ENCODE measurements at regions not wholly inside any gene's neighbourhood (a gene's known extent, or its start where the extent isn't known, plus 50 kb on each side); places are given as distances from the start of the nearest gene placed in this dataset.

GRCh38 chr10:10489076-10489475 lies 528.6 kb upstream of the CELF2 start:
- TF ChIP-seq, protein P1, sequence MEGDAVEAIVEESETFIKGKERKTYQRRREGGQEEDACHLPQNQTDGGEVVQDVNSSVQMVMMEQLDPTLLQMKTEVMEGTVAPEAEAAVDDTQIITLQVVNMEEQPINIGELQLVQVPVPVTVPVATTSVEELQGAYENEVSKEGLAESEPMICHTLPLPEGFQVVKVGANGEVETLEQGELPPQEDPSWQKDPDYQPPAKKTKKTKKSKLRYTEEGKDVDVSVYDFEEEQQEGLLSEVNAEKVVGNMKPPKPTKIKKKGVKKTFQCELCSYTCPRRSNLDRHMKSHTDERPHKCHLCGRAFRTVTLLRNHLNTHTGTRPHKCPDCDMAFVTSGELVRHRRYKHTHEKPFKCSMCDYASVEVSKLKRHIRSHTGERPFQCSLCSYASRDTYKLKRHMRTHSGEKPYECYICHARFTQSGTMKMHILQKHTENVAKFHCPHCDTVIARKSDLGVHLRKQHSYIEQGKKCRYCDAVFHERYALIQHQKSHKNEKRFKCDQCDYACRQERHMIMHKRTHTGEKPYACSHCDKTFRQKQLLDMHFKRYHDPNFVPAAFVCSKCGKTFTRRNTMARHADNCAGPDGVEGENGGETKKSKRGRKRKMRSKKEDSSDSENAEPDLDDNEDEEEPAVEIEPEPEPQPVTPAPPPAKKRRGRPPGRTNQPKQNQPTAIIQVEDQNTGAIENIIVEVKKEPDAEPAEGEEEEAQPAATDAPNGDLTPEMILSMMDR (IDR thresholded peaks at IDR 0.05; ENCODE audit: insufficient read depth, low read length, poor library complexity, severe bottlenecking): no peak
- no peak for TF ChIP-seq EZH2phosphoT487 (conservative IDR thresholded peaks at IDR 0.05; ENCODE audit: low read length)
